SK-N-DZ (cell line): ENCODE measurements at regions not wholly inside any gene's neighbourhood (a gene's known extent, or its start where the extent isn't known, plus 50 kb on each side); places are given as distances from the start of the nearest gene placed in this dataset.

ENCODE experiments used
- DNase-seq: peaks from one replicate; pipeline ENCODE4 v3.0.0-alpha.2; 2015; ENCODE audit warnings: low spot score

DNA sequence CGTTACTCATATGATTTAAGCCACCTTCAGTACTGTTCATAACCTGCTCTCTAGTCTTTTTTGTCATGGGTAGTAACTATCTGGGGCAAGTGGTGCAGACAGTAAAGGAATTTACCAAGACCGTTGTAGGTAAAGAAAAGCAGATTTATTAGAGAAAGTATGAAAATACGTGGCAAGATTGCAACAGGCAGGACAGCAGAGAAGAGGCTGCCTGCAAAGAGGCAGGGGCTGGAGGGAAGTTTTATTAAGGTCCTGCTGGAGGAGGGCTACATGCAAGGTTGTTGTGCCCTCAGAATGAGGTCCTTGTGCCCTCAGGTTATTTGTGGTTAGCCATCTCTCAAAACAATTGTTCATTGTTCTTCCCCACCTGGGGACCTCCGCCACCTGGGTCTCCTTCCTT lies 444.3 kb downstream of the BCKDHB start:
- no peak for DNase-seq

- DNase-seq: no peak
These were observed 443.8 kb downstream of the BCKDHB start for GRCh38 chr6:80550281-80550680.

- DNase-seq: no peak
These were observed 442.1 kb downstream of the BCKDHB start for GRCh38 chr6:80548532-80548931.

- no peak for DNase-seq
These were observed 441.4 kb downstream of the BCKDHB start for GRCh38 chr6:80547827-80548226.

DNA sequence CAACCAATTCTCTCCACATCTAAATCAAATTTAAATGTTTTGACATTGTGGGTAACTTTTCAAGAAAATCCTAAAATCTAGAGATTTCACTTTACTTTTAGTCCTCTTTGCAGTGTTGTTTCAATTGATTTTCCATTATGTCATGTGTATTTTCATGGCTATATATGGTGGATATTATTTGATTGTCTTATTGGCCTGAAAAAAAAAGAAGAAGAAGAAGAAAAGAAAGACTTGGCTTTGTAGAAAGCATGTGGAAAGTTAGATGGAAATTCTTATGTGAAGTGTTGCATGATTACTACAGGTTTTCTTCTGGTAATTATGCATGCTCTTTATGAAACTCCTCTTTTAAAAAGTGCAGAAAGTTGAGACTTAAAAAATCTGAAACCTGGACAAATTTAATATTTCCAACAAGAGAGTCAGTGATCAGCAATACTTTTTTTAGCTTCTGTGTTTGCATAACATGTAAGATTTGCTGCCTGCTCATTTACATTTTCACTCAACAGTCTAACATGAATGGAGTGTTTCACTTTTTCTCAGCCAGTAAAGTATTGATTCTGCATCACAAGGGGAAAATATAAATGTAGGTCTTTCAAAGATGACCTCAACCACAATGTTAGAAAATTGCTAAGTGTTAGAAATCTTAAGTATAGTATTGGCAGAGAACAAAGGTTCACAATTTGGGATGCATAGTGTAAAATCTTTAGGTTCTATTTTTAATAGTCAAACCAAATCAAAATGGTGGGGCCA lies 438.7 kb downstream of the BCKDHB start:
- DNase-seq: no peak

GRCh38 chr6:80544555-80544954 lies 438.1 kb downstream of the BCKDHB start:
- no peak for DNase-seq

GRCh38 chr6:80543598-80544222 lies 437.2 kb downstream of the BCKDHB start:
- no peak for DNase-seq

DNA sequence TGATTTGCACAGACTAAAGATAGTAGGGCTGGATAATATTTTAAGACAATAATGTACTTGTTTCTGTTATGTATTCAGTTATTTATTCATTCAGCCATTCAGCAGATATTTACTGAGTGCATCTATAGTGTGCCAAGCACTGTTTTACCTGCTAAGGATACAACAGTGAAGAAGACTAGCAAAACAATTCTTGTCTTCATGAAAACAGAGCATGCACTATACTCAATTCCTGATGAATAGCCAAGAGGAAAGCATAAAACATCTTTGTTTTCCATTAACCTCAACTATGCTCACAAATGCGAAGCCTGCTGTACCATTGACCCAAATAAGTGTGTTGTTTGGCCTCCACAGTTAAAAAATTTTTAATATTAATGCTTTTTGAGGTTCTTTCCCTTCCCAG lies 436.7 kb downstream of the BCKDHB start:
- no peak for DNase-seq

GRCh38 chr6:80541886-80542285 lies 435.4 kb downstream of the BCKDHB start:
- DNase-seq: no peak

- no peak for DNase-seq
These were observed 434.7 kb downstream of the BCKDHB start for GRCh38 chr6:80541181-80541580.

GRCh38 chr6:80540700-80541099 lies 434.2 kb downstream of the BCKDHB start:
- DNase-seq: no peak

GRCh38 chr6:80537118-80537972 lies 430.9 kb downstream of the BCKDHB start:
- DNase-seq: no peak

DNA sequence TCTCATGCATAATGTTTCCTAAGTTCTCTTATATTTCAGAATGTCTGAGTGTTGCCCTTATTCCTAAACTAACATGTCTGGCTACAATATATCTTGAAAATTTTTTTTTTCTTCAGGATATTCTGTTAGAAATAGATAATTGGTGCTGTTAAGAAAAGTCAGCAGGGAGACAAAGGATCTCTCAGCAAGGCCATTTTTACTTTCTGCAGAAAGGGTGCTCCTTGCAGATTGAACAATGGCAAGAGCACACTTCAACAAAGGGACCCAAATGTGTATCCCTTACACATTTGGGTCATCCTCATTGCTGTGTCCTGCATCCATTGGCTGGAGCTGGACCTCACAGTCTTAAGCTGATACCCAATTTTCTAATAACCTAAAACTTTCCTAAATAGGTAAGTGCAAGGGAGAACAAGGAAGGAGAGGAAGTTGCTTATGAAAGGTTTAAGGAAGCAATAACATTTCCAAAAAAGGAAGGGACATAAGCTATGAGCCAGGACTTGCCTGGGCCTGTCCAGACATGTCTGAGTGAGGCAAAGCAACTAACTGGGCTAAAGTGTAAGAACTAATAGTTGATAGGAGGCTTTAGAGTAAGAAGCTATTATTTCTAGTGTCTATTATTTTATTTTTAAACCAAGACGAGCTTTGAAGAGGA lies 429.6 kb downstream of the BCKDHB start:
- DNase-seq: no peak

GRCh38 chr6:80531681-80532619 lies 425.5 kb downstream of the BCKDHB start:
- DNase-seq: no peak

GRCh38 chr6:80530103-80530502 lies 423.6 kb downstream of the BCKDHB start:
- no peak for DNase-seq

GRCh38 chr6:80528115-80528514 lies 421.6 kb downstream of the BCKDHB start:
- no peak for DNase-seq

- DNase-seq: peak; percentile 8
These were observed 421.1 kb downstream of the BCKDHB start for GRCh38 chr6:80527552-80528052.

GRCh38 chr6:80523531-80523997 lies 417.1 kb downstream of the BCKDHB start:
- DNase-seq: no peak

GRCh38 chr6:80523010-80523409 lies 416.5 kb downstream of the BCKDHB start:
- DNase-seq: no peak

- no peak for DNase-seq
These were observed 416.1 kb downstream of the BCKDHB start for GRCh38 chr6:80522576-80522975.
